ENCODE measurements at regions not wholly inside any gene's neighbourhood (a gene's known extent, or its start where the extent isn't known, plus 50 kb on each side); places are given as distances from the start of the nearest gene placed in this dataset.

DNA sequence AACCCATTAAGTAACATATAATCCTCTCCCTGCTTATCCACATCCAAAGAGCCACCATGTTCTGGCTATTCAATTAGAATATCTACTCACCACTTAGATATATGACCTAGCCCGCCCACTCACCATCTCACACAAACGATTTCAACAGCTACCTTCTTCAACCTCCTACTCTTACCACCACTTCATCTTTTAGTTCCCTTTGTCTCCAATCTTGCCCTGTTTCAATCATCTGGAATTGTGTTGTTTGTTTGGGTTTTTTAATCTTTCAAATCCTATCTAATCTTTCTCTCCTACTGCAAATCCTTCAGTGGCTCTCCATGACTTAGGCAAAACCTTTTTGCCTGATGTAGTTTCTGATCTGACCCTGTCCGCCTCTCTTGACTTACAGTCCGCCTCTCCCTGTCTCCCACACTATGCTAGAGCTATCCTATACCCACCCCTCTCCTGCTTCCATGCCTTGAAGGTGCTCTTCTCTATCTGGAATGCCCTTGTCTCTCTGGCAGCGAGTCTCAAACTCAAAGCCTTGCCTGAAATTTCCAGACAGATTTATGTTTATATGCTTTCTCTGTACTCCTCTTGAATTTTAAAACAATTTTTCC, 161.0 kb upstream of the CRY1 start:
- no peak for DNase-seq (ENCODE audit: low spot score in 2 of 2)
- Mint-ChIP-seq H3K9me3 (no peaks in the 10 kb centered on the region), H3K36me3 (ENCODE audit: insufficient read depth) (peaks cover 4% of the 10 kb centered on the region), H3K27ac (ENCODE audit: low read depth) (no peak overlapping the region), H3K27me3 (peaks cover 17% of the 10 kb centered on the region), H3K4me1 (no peaks in the 10 kb centered on the region), H3K4me3 (no peak overlapping the region)
- ATAC-seq (replicated peaks; ENCODE audit: extremely low read depth, poor library complexity, severe bottlenecking), result no peak

DNA sequence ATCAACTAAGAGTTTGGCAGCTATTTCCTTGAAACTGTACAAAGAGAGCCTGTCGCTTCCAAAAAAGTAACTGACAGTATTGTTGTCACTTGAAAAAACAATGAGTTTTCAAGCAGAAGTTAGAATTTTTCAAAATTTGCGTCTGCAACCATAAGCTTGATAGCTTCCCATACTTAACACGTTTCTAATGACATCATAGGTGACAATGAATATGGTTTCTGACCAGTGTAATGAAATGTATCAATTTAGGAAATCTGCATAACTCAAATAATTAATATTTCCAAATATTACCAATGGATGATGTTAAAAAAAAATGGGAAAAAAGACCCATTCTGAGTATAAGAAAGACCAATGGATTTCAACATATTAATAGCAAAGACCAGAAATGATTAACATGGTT, 165.4 kb upstream of the CRY1 start:
- Mint-ChIP-seq H3K4me3 (no peak overlapping the region), H3K27me3 (peaks cover 17% of the 10 kb centered on the region), H3K4me1 (no peaks in the 10 kb centered on the region), H3K36me3 (ENCODE audit: insufficient read depth) (no peaks in the 10 kb centered on the region), H3K9me3 (peaks cover under 1% of the 10 kb centered on the region), H3K27ac (ENCODE audit: low read depth) (no peak overlapping the region)
- ATAC-seq (replicated peaks; ENCODE audit: extremely low read depth, poor library complexity, severe bottlenecking) (no peak), DNase-seq (ENCODE audit: low spot score in 2 of 2) (no peak)

DNA sequence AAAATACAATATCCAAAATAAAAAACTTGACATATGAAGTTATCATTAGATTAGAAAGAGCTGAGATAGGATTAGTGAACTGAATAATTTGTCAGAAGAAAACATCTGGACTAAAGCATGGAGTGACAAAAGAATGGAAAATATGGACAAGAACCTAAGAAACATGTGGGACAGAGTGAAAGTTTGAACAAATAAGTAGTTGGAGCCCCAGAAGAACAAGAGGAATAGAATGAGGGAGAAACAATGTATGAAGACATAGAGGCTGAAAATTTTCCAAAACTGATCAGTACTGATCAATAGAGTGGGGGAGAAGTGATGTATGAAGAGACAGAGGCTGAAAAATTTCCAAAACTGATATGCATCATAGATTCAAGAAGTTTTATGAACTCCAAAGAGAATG, 170.6 kb upstream of the CRY1 start:
- Mint-ChIP-seq H3K27me3 (no peaks in the 10 kb centered on the region), H3K4me3 (no peak overlapping the region), H3K36me3 (ENCODE audit: insufficient read depth) (no peaks in the 10 kb centered on the region), H3K4me1 (no peaks in the 10 kb centered on the region), H3K27ac (ENCODE audit: low read depth) (no peak overlapping the region), H3K9me3 (peaks cover 5% of the 10 kb centered on the region)
- ATAC-seq (replicated peaks; ENCODE audit: extremely low read depth, poor library complexity, severe bottlenecking), result no peak
- DNase-seq (ENCODE audit: low spot score in 2 of 2), result no peak

DNA sequence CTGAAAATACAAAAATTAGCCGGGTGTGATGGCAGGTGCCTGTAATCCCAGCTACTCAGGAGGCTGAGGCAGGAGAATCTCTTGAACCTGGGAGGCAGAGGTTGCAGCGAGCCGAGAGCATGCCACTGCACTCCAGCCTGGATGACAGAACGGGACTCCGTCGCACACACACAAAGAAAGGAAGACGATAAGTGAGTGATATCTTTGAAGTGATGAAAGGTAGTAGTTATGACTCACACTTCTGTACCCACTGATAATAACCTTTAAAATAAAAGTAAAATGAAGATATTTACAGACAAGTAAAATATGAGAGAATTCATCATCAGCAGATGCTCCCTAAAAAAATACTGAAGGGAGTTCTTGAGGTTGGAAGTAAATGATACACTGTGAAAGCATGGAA, 171.3 kb upstream of the CRY1 start:
- no peak overlapping the region for H3K4me3 Mint-ChIP-seq
- H3K27ac Mint-ChIP-seq (ENCODE audit: low read depth), result no peak overlapping the region
- H3K27me3 Mint-ChIP-seq, result no peaks in the 10 kb centered on the region
- H3K9me3 Mint-ChIP-seq, result peaks cover 5% of the 10 kb centered on the region
- ATAC-seq (replicated peaks; ENCODE audit: extremely low read depth, poor library complexity, severe bottlenecking) (no peak), DNase-seq (ENCODE audit: low spot score in 2 of 2) (no peak)
- H3K4me1 Mint-ChIP-seq, result no peaks in the 10 kb centered on the region
- H3K36me3 Mint-ChIP-seq (ENCODE audit: insufficient read depth), result no peaks in the 10 kb centered on the region

DNA sequence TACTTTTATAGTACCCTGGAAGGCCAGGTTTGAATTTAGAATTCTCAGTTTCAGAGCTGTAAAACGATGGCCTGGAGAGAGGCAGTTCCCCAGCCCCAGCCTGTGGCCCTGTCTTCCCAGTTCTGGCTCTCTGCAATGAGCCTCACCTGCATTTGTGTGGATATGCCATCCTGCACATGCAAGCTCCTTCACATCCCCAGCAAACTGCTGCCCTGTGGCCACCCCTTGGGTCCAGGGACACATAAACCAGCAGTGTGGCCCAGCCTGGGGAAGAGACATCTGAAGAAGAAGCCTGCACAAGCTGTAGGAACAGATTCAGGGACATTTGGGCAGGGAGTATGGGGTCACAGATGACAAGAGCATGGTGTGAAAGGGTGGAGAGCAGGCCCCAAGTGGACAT, 174.3 kb upstream of the CRY1 start:
- H3K36me3 Mint-ChIP-seq (ENCODE audit: insufficient read depth), result no peaks in the 10 kb centered on the region

DNA sequence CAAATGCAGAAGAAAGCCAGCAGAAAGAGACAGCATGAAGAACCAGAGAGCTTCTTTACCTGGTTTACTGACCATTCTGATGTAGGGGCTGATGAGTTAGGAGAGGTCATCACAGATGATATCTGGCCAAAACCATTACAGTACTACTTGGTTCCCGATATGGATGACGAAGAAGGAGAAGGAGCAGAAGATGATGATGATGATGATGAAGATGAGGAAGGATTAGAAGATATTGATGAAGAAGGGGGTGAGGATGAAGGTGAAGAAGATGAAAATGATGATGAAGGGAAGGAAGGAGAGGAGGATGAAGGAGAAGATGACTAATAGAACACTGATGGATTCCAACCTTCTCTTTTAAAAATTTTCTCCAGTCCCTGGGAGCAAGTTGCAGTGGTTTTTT, 178.2 kb upstream of the CRY1 start:
- DNase-seq (ENCODE audit: low spot score in 2 of 2), result no peak
- no peak for ATAC-seq (replicated peaks; ENCODE audit: extremely low read depth, poor library complexity, severe bottlenecking)
- no peak overlapping the region for H3K4me3 Mint-ChIP-seq
- H3K9me3 Mint-ChIP-seq, result no peaks in the 10 kb centered on the region
- H3K27ac Mint-ChIP-seq (ENCODE audit: low read depth), result no peak overlapping the region
- peaks cover 19% of the 10 kb centered on the region for H3K27me3 Mint-ChIP-seq
- H3K36me3 Mint-ChIP-seq (ENCODE audit: insufficient read depth), result no peaks in the 10 kb centered on the region
- no peaks in the 10 kb centered on the region for H3K4me1 Mint-ChIP-seq

More for the DNA sequence above, 174.3 kb upstream of the CRY1 start:
- Mint-ChIP-seq H3K27ac (ENCODE audit: low read depth) (no peak overlapping the region), H3K4me3 (no peak overlapping the region), H3K9me3 (peaks cover 5% of the 10 kb centered on the region), H3K27me3 (no peaks in the 10 kb centered on the region), H3K4me1 (no peaks in the 10 kb centered on the region)
- no peak for ATAC-seq (replicated peaks; ENCODE audit: extremely low read depth, poor library complexity, severe bottlenecking)
- no peak for DNase-seq (ENCODE audit: low spot score in 2 of 2)

DNA sequence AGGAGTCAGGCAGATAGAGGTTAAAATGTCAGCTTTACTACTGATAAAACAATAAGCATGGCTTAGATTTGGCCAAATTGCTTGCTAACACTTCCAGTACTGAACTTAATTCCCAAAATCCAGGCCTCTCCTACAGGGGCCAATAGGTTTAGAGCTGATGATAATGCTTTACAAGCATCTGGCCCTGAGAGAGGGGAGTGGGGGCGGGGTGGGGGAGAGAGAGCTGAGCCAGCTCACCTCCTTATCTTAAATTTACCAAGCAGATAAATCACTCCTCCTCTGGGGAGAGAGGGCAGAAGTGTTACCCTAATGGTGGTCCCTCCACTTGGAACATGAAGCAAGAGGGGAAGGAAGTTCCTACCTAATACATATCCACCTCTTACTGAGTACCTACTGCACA, 182.2 kb upstream of the CRY1 start:
- DNase-seq (ENCODE audit: low spot score in 2 of 2) (no peak), ATAC-seq (replicated peaks; ENCODE audit: extremely low read depth, poor library complexity, severe bottlenecking) (no peak)
- H3K27ac Mint-ChIP-seq (ENCODE audit: low read depth), result no peak overlapping the region
- H3K9me3 Mint-ChIP-seq, result no peaks in the 10 kb centered on the region
- H3K4me3 Mint-ChIP-seq, result no peak overlapping the region
- H3K27me3 Mint-ChIP-seq, result peaks cover 28% of the 10 kb centered on the region
- H3K36me3 Mint-ChIP-seq (ENCODE audit: insufficient read depth), result no peaks in the 10 kb centered on the region
- no peaks in the 10 kb centered on the region for H3K4me1 Mint-ChIP-seq

DNA sequence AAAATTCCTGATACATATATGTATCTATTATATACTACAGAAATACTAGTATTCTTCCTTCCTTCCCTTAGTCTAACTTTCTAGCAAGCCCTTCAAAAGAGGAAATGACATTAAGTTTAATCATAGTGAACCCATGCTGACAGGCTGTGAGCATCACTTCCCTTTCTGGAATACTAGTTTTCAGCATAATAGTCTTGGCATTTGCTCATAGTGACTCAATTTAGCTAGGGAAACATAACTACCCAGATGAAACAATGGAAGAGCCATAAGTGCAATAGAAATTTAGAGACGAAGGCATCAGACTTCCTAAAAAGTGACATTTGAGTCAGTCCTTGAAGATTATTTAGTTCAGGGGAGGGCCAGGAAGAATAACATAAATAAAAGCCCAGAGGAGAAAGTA, 184.5 kb upstream of the CRY1 start:
- no peaks in the 10 kb centered on the region for H3K9me3 Mint-ChIP-seq

DNA sequence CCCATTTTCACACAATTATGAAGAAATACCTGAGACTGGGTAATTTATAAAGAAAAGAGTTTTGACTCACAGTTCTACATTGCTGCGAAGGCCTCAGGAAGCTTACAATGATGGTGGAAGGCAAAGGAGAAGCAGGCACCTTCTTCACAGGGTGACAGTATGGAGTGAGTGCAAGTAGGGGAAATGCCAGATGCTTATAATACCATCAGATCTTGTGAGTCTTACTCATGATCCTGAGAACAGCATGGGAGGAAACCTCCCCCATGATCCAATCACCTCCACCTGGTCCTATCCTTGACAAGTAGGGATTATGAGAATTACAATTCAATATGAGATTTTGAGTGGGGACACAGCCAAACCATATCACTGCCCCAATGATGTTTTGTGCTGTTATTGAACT, 189.3 kb upstream of the CRY1 start:
- H3K27ac Mint-ChIP-seq (ENCODE audit: low read depth), result no peak overlapping the region
- no peaks in the 10 kb centered on the region for H3K36me3 Mint-ChIP-seq (ENCODE audit: insufficient read depth)
- DNase-seq (ENCODE audit: low spot score in 2 of 2) (no peak), ATAC-seq (replicated peaks; ENCODE audit: extremely low read depth, poor library complexity, severe bottlenecking) (no peak)
- H3K4me3 Mint-ChIP-seq, result no peak overlapping the region
- H3K27me3 Mint-ChIP-seq, result peaks cover 14% of the 10 kb centered on the region
- H3K4me1 Mint-ChIP-seq, result peaks cover 3% of the 10 kb centered on the region
- no peaks in the 10 kb centered on the region for H3K9me3 Mint-ChIP-seq

More for the DNA sequence above, 184.5 kb upstream of the CRY1 start:
- peaks cover 36% of the 10 kb centered on the region for H3K27me3 Mint-ChIP-seq
- ATAC-seq (replicated peaks; ENCODE audit: extremely low read depth, poor library complexity, severe bottlenecking) (no peak), DNase-seq (ENCODE audit: low spot score in 2 of 2) (no peak)
- H3K36me3 Mint-ChIP-seq (ENCODE audit: insufficient read depth), result no peaks in the 10 kb centered on the region
- no peak overlapping the region for H3K4me3 Mint-ChIP-seq
- no peak overlapping the region for H3K27ac Mint-ChIP-seq (ENCODE audit: low read depth)
- no peaks in the 10 kb centered on the region for H3K4me1 Mint-ChIP-seq

DNA sequence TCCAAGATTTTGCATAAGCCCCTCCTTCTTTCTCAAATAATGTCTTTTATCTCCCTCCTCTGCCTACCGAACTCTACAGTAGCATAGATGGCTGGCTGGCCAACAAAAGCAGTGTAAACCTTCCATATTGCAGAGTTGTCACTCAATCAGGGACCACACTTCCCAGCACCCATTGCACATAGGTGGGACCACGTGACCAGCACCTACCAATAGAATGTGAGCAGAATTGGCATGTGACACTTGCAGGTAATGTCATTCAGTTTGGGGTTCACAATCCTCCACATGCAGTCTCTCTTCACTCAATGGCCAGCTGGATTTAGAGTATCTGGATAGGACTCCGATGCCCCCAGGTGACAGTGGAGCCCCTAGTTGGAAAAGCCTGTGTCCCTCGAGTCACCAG, 190.3 kb upstream of the CRY1 start:
- Mint-ChIP-seq H3K4me1 (peaks cover 9% of the 10 kb centered on the region), H3K4me3 (no peak overlapping the region), H3K27me3 (peaks cover 8% of the 10 kb centered on the region), H3K27ac (ENCODE audit: low read depth) (no peak overlapping the region), H3K9me3 (no peaks in the 10 kb centered on the region), H3K36me3 (ENCODE audit: insufficient read depth) (no peaks in the 10 kb centered on the region)
- ATAC-seq (replicated peaks; ENCODE audit: extremely low read depth, poor library complexity, severe bottlenecking) (no peak), DNase-seq (ENCODE audit: low spot score in 2 of 2) (no peak)

DNA sequence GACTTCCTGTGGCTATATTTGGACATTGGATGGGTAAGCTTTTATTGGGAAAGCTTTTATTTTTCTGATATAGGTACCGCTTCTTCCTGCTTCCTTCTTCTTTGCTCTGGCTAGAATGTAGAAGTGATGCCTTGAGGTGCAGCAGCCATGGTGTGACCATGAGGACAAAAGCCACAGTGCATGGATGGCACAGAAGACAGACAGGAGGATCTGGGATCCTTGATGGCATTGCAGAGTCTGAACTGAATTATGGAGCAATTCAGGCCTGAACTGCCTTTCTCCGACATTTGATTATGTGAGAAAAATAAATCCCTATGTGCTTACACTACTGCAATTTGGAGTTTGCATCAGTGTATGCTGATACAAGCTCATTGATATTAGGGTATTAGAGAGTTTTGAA, 191.3 kb upstream of the CRY1 start:
- H3K36me3 Mint-ChIP-seq (ENCODE audit: insufficient read depth), result no peaks in the 10 kb centered on the region
- ATAC-seq (replicated peaks; ENCODE audit: extremely low read depth, poor library complexity, severe bottlenecking) (no peak), DNase-seq (ENCODE audit: low spot score in 2 of 2) (no peak)
- no peaks in the 10 kb centered on the region for H3K9me3 Mint-ChIP-seq
- peaks cover 9% of the 10 kb centered on the region for H3K4me1 Mint-ChIP-seq
- peaks cover 8% of the 10 kb centered on the region for H3K27me3 Mint-ChIP-seq
- H3K27ac Mint-ChIP-seq (ENCODE audit: low read depth), result no peak overlapping the region
- H3K4me3 Mint-ChIP-seq, result no peak overlapping the region

DNA sequence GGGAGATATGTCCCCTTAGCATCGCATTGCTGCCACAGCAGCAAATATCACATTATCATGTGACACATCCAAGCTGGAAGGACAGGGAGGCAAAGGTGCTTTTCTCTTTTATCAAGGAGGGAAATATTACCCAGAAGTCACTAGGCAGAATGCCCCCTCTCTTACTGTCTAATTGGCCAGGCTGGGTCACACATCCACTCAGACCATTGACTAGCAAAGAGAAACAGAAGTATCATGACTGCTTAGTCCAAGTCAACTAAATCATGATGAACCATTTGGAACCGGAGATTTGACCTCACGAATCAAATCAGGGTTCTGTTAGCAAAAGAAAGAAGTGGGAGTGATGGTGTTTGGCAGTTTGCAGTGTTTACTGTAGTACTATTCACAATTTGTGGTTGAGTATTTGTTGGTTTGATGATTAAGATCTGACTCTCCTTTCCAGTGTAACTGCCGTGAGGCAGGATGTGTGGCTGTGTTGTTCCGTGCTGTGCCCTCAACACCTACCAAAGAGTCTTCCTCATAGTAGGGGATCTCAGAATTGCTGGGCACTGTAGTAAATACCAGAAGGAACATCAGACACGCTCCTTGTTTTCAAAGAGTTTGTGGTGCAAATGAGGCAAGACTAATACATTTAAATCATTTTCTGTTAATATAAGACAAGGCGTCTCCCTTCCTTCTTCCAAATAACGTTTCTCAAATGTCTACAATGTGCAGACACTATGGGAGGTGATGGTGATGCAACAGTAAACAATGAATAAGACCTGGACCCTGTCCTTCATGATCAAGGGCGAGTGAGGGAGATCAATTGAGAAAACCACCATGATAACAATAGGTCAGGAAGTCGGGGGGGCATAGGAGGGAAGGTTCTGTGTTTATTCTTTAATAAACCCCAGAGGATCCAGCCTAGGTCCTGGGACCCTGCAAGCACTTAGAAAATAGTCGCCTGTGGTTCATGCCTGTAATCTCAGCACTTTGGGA, 194.4 kb upstream of the CRY1 start:
- Mint-ChIP-seq H3K9me3 (no peaks in the 10 kb centered on the region), H3K27me3 (no peaks in the 10 kb centered on the region), H3K4me1 (peaks cover 9% of the 10 kb centered on the region), H3K27ac (ENCODE audit: low read depth) (no peak overlapping the region), H3K36me3 (ENCODE audit: insufficient read depth) (no peaks in the 10 kb centered on the region), H3K4me3 (no peak overlapping the region)
- DNase-seq (ENCODE audit: low spot score in 2 of 2) (no peak), ATAC-seq (replicated peaks; ENCODE audit: extremely low read depth, poor library complexity, severe bottlenecking) (peak; percentile 72)

Data from central memory CD8-positive, alpha-beta T cell (primary cell).